ENCODE measurements at regions not wholly inside any gene's neighbourhood (a gene's known extent, or its start where the extent isn't known, plus 50 kb on each side); places are given as distances from the start of the nearest gene placed in this dataset.

GRCh38 chr3:101950510-101950909 lies 101.2 kb downstream of the NFKBIZ start:
- Mint-ChIP-seq H3K4me3 (ENCODE audit: unreplicated experiment) (no peak overlapping the region), H3K36me3 (ENCODE audit: low read depth, unreplicated experiment) (no peaks in the 10 kb centered on the region), H3K9me3 (ENCODE audit: unreplicated experiment) (no peaks in the 10 kb centered on the region), H3K27me3 (ENCODE audit: unreplicated experiment) (peaks cover 1% of the 10 kb centered on the region), H3K27ac (ENCODE audit: unreplicated experiment) (no peak overlapping the region), H3K4me1 (ENCODE audit: unreplicated experiment) (peaks cover 5% of the 10 kb centered on the region)
- DNase-seq (ENCODE audit: low spot score), result no peak
- TF ChIP-seq CTCF (IDR thresholded peaks at IDR 0.05; ENCODE audit: unreplicated experiment), result no peak

- no peak for TF ChIP-seq CTCF (IDR thresholded peaks at IDR 0.05; ENCODE audit: unreplicated experiment)
- DNase-seq (ENCODE audit: low spot score), result no peak
- H3K4me3 Mint-ChIP-seq (ENCODE audit: unreplicated experiment), result no peak overlapping the region
- H3K4me1 Mint-ChIP-seq (ENCODE audit: unreplicated experiment), result peaks cover 5% of the 10 kb centered on the region
- peaks cover 1% of the 10 kb centered on the region for H3K27me3 Mint-ChIP-seq (ENCODE audit: unreplicated experiment)
- H3K9me3 Mint-ChIP-seq (ENCODE audit: unreplicated experiment), result no peaks in the 10 kb centered on the region
- H3K27ac Mint-ChIP-seq (ENCODE audit: unreplicated experiment), result no peak overlapping the region
- no peaks in the 10 kb centered on the region for H3K36me3 Mint-ChIP-seq (ENCODE audit: low read depth, unreplicated experiment)
Measured at GRCh38 chr3:101950985-101951733, 101.8 kb downstream of the NFKBIZ start.

DNA sequence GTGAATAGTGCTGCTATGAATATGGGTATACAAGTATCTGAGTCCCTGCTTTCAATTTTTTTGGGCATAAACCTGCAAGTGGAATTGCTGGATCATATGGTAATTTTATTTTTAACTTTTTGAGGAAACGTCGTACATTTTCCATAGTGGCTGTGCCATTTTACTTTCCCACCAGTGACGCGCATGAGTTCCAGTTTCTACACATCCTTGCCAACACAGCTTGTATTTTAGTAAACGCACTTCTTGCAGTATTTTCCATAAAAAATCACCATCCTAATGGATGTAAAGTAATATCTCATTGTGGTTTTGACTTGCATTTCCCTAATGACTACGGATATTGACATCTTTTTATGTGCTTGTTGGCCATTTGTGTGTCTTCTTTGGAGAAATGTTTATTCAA lies 105.0 kb downstream of the NFKBIZ start:
- no peak overlapping the region for H3K4me3 Mint-ChIP-seq (ENCODE audit: unreplicated experiment)
- TF ChIP-seq CTCF (IDR thresholded peaks at IDR 0.05; ENCODE audit: unreplicated experiment), result no peak
- no peak overlapping the region for H3K27ac Mint-ChIP-seq (ENCODE audit: unreplicated experiment)
- H3K4me1 Mint-ChIP-seq (ENCODE audit: unreplicated experiment), result peaks cover 5% of the 10 kb centered on the region
- H3K9me3 Mint-ChIP-seq (ENCODE audit: unreplicated experiment), result no peaks in the 10 kb centered on the region
- DNase-seq (ENCODE audit: low spot score), result no peak
- peaks cover 3% of the 10 kb centered on the region for H3K27me3 Mint-ChIP-seq (ENCODE audit: unreplicated experiment)
- no peaks in the 10 kb centered on the region for H3K36me3 Mint-ChIP-seq (ENCODE audit: low read depth, unreplicated experiment)

DNA sequence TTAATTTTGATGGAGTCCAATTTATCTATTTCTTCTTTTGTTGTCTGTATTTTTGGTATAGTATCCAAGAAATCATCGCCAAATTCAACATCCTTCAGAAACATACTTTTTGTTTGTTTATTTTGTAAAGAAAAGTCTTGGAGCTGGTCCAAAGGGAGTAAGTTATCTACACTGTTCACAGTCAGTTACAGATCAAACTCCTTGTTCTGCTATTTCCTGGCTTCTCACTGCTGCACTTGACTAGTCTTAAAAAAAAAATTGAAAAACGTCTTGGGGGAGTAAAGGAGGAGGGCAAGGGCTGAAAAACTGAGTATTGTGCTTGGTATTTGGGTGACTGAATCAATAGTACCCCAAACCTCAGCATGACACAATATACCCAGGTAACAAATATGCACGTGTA lies 105.6 kb downstream of the NFKBIZ start:
- H3K36me3 Mint-ChIP-seq (ENCODE audit: low read depth, unreplicated experiment), result no peaks in the 10 kb centered on the region
- no peak overlapping the region for H3K27ac Mint-ChIP-seq (ENCODE audit: unreplicated experiment)
- H3K4me1 Mint-ChIP-seq (ENCODE audit: unreplicated experiment), result peaks cover 5% of the 10 kb centered on the region
- peaks cover 3% of the 10 kb centered on the region for H3K27me3 Mint-ChIP-seq (ENCODE audit: unreplicated experiment)
- H3K9me3 Mint-ChIP-seq (ENCODE audit: unreplicated experiment), result no peaks in the 10 kb centered on the region
- DNase-seq (ENCODE audit: low spot score), result no peak
- H3K4me3 Mint-ChIP-seq (ENCODE audit: unreplicated experiment), result no peak overlapping the region
- TF ChIP-seq CTCF (IDR thresholded peaks at IDR 0.05; ENCODE audit: unreplicated experiment), result no peak

DNA sequence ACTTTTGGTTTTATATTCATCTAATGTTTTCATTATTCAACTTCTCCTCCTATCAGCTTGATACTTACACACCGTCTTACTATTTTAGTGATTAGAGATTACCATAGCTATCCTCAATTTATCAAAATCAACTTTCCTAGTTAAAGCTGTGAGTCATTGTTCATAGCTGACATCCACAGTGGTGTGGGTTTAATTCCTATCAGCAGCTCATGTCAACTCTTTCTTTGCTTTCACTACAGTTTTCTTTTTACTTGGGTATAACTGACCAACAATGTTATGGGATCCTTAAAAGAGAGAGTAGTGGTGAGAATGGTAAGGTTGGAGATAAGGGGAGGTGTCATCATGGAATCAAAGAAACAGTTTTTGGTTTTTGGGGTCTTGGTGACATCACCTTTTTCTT lies 112.7 kb downstream of the NFKBIZ start:
- Mint-ChIP-seq H3K27ac (ENCODE audit: unreplicated experiment) (no peak overlapping the region), H3K4me3 (ENCODE audit: unreplicated experiment) (no peak overlapping the region), H3K36me3 (ENCODE audit: low read depth, unreplicated experiment) (no peaks in the 10 kb centered on the region), H3K27me3 (ENCODE audit: unreplicated experiment) (peaks cover 1% of the 10 kb centered on the region), H3K9me3 (ENCODE audit: unreplicated experiment) (no peaks in the 10 kb centered on the region), H3K4me1 (ENCODE audit: unreplicated experiment) (no peaks in the 10 kb centered on the region)
- no peak for TF ChIP-seq CTCF (IDR thresholded peaks at IDR 0.05; ENCODE audit: unreplicated experiment)
- DNase-seq (ENCODE audit: low spot score), result no peak
